GM12878 (cell line): ENCODE measurements at regions not wholly inside any gene's neighbourhood (a gene's known extent, or its start where the extent isn't known, plus 50 kb on each side); places are given as distances from the start of the nearest gene placed in this dataset.

Experiments
- ATAC-seq: fragments of 200-7000 bp; cut with Tn5 transposase; 3 replicates; pipeline ENCODE4 v1.9.1; 2020; ENCODE audit warnings: mild to moderate bottlenecking, moderate library complexity
- BruUV-seq: library from RNA; stranded (reverse); fragments of 400-500 nt; replicated peaks from 2 replicates; lab custom pipeline; 2021; lab: Mats Ljungman, UMichigan
- CTCF ChIA-PET: fragments of 300-600 bp; sonication (Branson Sonifier 250); formaldehyde crosslinking; extraction: SDS; loops from one replicate; lab custom pipeline; 2021; ENCODE audit warnings: inconsistent platforms; lab: Yijun Ruan, JAX
- POLR2A ChIA-PET: fragments of 350-600 bp; formaldehyde crosslinking; extraction: SDS; loops from one replicate; lab custom pipeline; 2021; ENCODE audit warnings: inconsistent platforms; lab: Charles Lee
- RAD21 ChIA-PET: fragments of 300-600 bp; sonication (Branson Sonifier 250); formaldehyde crosslinking; loops from one replicate; lab custom pipeline; 2023; ENCODE audit warnings: antibody characterized with exemption; ENCODE audit not compliant: unreplicated experiment; lab: Charles Lee
- SMC1A ChIA-PET: fragments of 300-600 bp; sonication (Branson Sonifier 250); formaldehyde crosslinking; loops from one replicate; lab custom pipeline; 2023; ENCODE audit not compliant: unreplicated experiment, uncharacterized antibody; lab: Charles Lee
- DNase-seq: peaks from one replicate; pipeline ENCODE4 v3.0.0-alpha.2; 2011; ENCODE audit warnings: low read depth, low spot score
- FAIRE-seq: peaks from 3 replicates; lab custom pipeline; 2011; peaks lifted over from hg19 to GRCh38; lab: Jason Lieb, UNC
- H2AFZ ChIP-seq: 2 replicates; pipeline ENCODE4 v1.6.0; 2011; ENCODE audit warnings: low read depth, low read length, control low read depth; ENCODE audit not compliant: control insufficient read depth
- H3K27ac ChIP-seq: 2 replicates; pipeline ENCODE4 v1.5.1; 2011; ENCODE audit warnings: control low read depth; ENCODE audit not compliant: control insufficient read depth, insufficient read depth
- H3K27me3 ChIP-seq, 2 experiments: replicated peaks in 1 of 2; 2 replicates each; pipeline versions ENCODE4 v1.6.0 to v1.6.1; 2011; ENCODE audit warnings: low read length in 1 of 2; ENCODE audit not compliant: control insufficient read depth in 2 of 2, insufficient read depth in 2 of 2
- H3K36me3 ChIP-seq, 2 experiments: 2 replicates each; pipeline ENCODE4 v1.5.1; 2011; ENCODE audit warnings: low read length in 1 of 2; ENCODE audit not compliant: control insufficient read depth in 2 of 2, insufficient read depth in 2 of 2
- H3K4me1 ChIP-seq: 2 replicates; pipeline ENCODE4 v1.6.1; 2011; ENCODE audit warnings: mild to moderate bottlenecking, low read length, moderate library complexity, mixed read lengths; ENCODE audit not compliant: control insufficient read depth, insufficient read depth
- H3K4me2 ChIP-seq: 2 replicates; pipeline ENCODE4 v1.6.0; 2011; ENCODE audit warnings: control low read depth; ENCODE audit not compliant: control insufficient read depth, insufficient read depth
- H3K4me3 ChIP-seq: fragments of 200-600 bp; sonication (generic); 2 replicates; pipeline ENCODE4 v1.5.1; 2016
- H3K79me2 ChIP-seq: 2 replicates; pipeline ENCODE4 v1.6.0; 2011; ENCODE audit warnings: low read length; ENCODE audit not compliant: control insufficient read depth, insufficient read depth
- H3K9ac ChIP-seq: 2 replicates; pipeline ENCODE4 v1.8.0; 2011; ENCODE audit warnings: low read length, control low read depth, mixed read lengths; ENCODE audit not compliant: control insufficient read depth, insufficient read depth
- H3K9me3 ChIP-seq: replicated peaks from 3 replicates; pipeline ENCODE4 v1.5.1; 2011; ENCODE audit warnings: mild to moderate bottlenecking, low read length; ENCODE audit not compliant: control insufficient read depth, insufficient read depth
- H4K20me1 ChIP-seq: 2 replicates; pipeline ENCODE4 v1.6.0; 2011; ENCODE audit not compliant: control insufficient read depth, insufficient read depth
- CHD4 ChIP-seq: fragments of 200-600 bp; sonication (generic); IDR thresholded peaks from 2 replicates; pipeline ENCODE4 v1.6.1; 2016; ENCODE audit warnings: mild to moderate bottlenecking
- GATAD2B ChIP-seq: fragments of 450-650 bp; conservative IDR thresholded peaks from 2 replicates; pipeline ENCODE4 v1.6.1; 2017; ENCODE audit warnings: low read depth, mild to moderate bottlenecking, moderate library complexity
- LARP7 ChIP-seq: fragments of 450-650 bp; IDR thresholded peaks from 2 replicates; pipeline ENCODE4 v1.6.1; 2017; ENCODE audit warnings: mild to moderate bottlenecking
- NRF1 ChIP-seq: conservative IDR thresholded peaks from 2 replicates; pipeline ENCODE4 v1.6.1; 2011; ENCODE audit warnings: mild to moderate bottlenecking, low read depth, low read length, improper control_type of control experiment
- PAX8 ChIP-seq: fragments of 450-650 bp; IDR thresholded peaks from 2 replicates; pipeline ENCODE4 v1.6.1; 2017; ENCODE audit warnings: mild to moderate bottlenecking, moderate library complexity
- POLR2AphosphoS2 ChIP-seq: IDR thresholded peaks from 2 replicates; pipeline ENCODE4 v1.6.1; 2011; ENCODE audit warnings: low read depth, mild to moderate bottlenecking, low read length, improper control_type of control experiment, moderate library complexity
- TCF3 ChIP-seq: IDR thresholded peaks from 2 replicates; pipeline ENCODE4 v1.6.1; 2012; ENCODE audit warnings: low read depth, mild to moderate bottlenecking, low read length, borderline replicate concordance; ENCODE audit not compliant: insufficient read depth
- TCF7 ChIP-seq: IDR thresholded peaks from 2 replicates; pipeline ENCODE4 v1.6.1; 2014; ENCODE audit warnings: antibody characterized with exemption, borderline replicate concordance
- WRNIP1 ChIP-seq: IDR thresholded peaks from 2 replicates; pipeline ENCODE4 v1.6.1; 2011; ENCODE audit warnings: low read depth, low read length, improper control_type of control experiment, borderline replicate concordance
- WGBS: methylation state at CpG from one replicate; pipeline ENCODE4 v1.1.6; 2016; ENCODE audit warnings: low lambda C conversion rate; ENCODE audit not compliant: insufficient replicate concordance, insufficient coverage; ENCODE audit errors: missing lambda C conversion rate; 5-methylcytosine and 5-hydroxymethylcytosine counted together
- in situ Hi-C: fragments of 300-500 bp; cut with MboI; formaldehyde crosslinking; loops from 9 replicates; pipeline ENCODE4 v1.14.3; 2018; ENCODE audit warnings: mixed read lengths
- intact Hi-C: fragments of 100-400 bp; cut with micrococcal nuclease; formaldehyde crosslinking; loops from one replicate; pipeline ENCODE4 v1.14.2; 2022; ENCODE audit not compliant: unreplicated experiment
- TF ChIP-seq, protein P1 (sequence below): fragments of 150-350 bp; IDR thresholded peaks from 2 replicates; pipeline ENCODE4 v1.6.1; 2016; ENCODE audit warnings: low read depth, low read length
- TF ChIP-seq, protein P2 (sequence below): fragments of 450-650 bp; conservative IDR thresholded peaks from 2 replicates; pipeline ENCODE4 v1.6.1; 2017; ENCODE audit warnings: mild to moderate bottlenecking, moderate library complexity
- TF ChIP-seq, protein P3 (sequence below): fragments of 450-650 bp; IDR thresholded peaks from 2 replicates; pipeline ENCODE4 v1.6.1; 2017; ENCODE audit warnings: mild to moderate bottlenecking
- TF ChIP-seq, protein P4 (sequence below): IDR thresholded peaks from 2 replicates; pipeline ENCODE4 v1.6.1; 2011; ENCODE audit warnings: low read depth, mild to moderate bottlenecking, low read length, moderate library complexity, borderline replicate concordance; ENCODE audit errors: extremely low read depth

DNA sequence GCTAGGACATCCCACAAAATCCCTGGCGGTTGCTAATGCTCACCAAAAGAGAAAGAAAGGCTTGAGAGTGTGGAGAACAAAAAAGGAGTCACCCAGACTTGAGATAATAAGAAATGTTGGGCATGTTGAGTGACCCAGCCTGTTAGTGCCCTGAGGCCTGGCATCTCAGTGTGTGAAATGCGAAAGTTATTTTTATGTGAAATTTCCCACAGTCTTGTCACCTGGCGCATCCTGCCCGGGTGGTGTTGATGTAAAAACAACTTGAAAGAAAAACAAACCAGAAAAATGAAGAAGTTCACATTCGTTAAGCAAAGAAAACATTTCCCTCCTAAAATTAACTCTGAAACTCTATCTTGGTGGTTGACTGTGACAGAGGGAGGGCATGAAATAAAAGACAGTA, 495.2 kb downstream of the MID1IP1 start (continued):
- TF ChIP-seq, protein P1, sequence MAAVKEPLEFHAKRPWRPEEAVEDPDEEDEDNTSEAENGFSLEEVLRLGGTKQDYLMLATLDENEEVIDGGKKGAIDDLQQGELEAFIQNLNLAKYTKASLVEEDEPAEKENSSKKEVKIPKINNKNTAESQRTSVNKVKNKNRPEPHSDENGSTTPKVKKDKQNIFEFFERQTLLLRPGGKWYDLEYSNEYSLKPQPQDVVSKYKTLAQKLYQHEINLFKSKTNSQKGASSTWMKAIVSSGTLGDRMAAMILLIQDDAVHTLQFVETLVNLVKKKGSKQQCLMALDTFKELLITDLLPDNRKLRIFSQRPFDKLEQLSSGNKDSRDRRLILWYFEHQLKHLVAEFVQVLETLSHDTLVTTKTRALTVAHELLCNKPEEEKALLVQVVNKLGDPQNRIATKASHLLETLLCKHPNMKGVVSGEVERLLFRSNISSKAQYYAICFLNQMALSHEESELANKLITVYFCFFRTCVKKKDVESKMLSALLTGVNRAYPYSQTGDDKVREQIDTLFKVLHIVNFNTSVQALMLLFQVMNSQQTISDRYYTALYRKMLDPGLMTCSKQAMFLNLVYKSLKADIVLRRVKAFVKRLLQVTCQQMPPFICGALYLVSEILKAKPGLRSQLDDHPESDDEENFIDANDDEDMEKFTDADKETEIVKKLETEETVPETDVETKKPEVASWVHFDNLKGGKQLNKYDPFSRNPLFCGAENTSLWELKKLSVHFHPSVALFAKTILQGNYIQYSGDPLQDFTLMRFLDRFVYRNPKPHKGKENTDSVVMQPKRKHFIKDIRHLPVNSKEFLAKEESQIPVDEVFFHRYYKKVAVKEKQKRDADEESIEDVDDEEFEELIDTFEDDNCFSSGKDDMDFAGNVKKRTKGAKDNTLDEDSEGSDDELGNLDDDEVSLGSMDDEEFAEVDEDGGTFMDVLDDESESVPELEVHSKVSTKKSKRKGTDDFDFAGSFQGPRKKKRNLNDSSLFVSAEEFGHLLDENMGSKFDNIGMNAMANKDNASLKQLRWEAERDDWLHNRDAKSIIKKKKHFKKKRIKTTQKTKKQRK = no peak
- TF ChIP-seq TCF3 (no peak), WRNIP1 (no peak), LARP7 (no peak), CHD4 (no peak)

DNA sequence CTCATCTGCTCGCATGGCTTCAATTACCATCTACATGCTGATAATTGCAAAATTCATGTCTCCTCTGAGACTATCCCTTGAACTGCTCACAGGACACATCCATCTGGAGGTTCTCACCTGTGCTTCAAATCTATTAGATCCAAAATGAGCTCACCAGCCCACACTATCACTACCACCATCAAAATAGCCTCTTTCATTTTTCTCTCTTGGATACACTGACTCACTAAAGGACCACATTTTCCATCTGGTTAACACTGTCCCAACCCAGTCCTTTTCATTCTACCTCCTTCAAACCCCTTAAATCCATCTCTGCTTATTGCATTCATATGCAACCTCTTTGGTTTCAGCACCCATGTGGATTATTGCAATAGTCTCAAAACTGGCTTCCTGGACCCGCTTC, 497.6 kb downstream of the MID1IP1 start:
- no peak for FAIRE-seq
- TF ChIP-seq NRF1 (no peak), PAX8 (no peak), GATAD2B (no peak), POLR2AphosphoS2 (no peak), LARP7 (no peak), TCF7 (no peak)
- TF ChIP-seq, protein P2, sequence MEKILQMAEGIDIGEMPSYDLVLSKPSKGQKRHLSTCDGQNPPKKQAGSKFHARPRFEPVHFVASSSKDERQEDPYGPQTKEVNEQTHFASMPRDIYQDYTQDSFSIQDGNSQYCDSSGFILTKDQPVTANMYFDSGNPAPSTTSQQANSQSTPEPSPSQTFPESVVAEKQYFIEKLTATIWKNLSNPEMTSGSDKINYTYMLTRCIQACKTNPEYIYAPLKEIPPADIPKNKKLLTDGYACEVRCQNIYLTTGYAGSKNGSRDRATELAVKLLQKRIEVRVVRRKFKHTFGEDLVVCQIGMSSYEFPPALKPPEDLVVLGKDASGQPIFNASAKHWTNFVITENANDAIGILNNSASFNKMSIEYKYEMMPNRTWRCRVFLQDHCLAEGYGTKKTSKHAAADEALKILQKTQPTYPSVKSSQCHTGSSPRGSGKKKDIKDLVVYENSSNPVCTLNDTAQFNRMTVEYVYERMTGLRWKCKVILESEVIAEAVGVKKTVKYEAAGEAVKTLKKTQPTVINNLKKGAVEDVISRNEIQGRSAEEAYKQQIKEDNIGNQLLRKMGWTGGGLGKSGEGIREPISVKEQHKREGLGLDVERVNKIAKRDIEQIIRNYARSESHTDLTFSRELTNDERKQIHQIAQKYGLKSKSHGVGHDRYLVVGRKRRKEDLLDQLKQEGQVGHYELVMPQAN = no peak
- TF ChIP-seq, protein P3, sequence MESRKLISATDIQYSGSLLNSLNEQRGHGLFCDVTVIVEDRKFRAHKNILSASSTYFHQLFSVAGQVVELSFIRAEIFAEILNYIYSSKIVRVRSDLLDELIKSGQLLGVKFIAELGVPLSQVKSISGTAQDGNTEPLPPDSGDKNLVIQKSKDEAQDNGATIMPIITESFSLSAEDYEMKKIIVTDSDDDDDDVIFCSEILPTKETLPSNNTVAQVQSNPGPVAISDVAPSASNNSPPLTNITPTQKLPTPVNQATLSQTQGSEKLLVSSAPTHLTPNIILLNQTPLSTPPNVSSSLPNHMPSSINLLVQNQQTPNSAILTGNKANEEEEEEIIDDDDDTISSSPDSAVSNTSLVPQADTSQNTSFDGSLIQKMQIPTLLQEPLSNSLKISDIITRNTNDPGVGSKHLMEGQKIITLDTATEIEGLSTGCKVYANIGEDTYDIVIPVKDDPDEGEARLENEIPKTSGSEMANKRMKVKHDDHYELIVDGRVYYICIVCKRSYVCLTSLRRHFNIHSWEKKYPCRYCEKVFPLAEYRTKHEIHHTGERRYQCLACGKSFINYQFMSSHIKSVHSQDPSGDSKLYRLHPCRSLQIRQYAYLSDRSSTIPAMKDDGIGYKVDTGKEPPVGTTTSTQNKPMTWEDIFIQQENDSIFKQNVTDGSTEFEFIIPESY = no peak
- TF ChIP-seq, protein P4, sequence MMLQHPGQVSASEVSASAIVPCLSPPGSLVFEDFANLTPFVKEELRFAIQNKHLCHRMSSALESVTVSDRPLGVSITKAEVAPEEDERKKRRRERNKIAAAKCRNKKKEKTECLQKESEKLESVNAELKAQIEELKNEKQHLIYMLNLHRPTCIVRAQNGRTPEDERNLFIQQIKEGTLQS = no peak

More for the DNA sequence above, 497.6 kb downstream of the MID1IP1 start:
- no peak overlapping the region for H3K27ac ChIP-seq
- in situ Hi-C loops = no loop called here
- no peak for ATAC-seq
- ChIA-PET RAD21 (no interaction called here), POLR2A (no interaction called here), SMC1A (no interaction called here), CTCF (no interaction called here)
- no peak overlapping the region for H3K9ac ChIP-seq
- no peaks in the 10 kb centered on the region for H3K4me1 ChIP-seq
- BruUV-seq = no TSS peak
- no peaks in the 10 kb centered on the region for H4K20me1 ChIP-seq
- no peak overlapping the region for H3K4me2 ChIP-seq
- H3K27me3 ChIP-seq = no peaks in the 10 kb centered on the region
- intact Hi-C loops = no loop called here
- 17% methylated on average over 2 of the region's 2 CpGs for WGBS
- H2AFZ ChIP-seq = no peak overlapping the region
- no peak overlapping the region for H3K4me3 ChIP-seq
- no peaks in the 10 kb centered on the region for H3K36me3 ChIP-seq
- no peak for DNase-seq
- H3K79me2 ChIP-seq = no peaks in the 10 kb centered on the region
- peaks cover 9% of the 10 kb centered on the region; the same call in 2 of the 3 replicates for H3K9me3 ChIP-seq
